Uterus (tissue), 3 donors: ENCODE measurements at regions not wholly inside any gene's neighbourhood (a gene's known extent, or its start where the extent isn't known, plus 50 kb on each side); places are given as distances from the start of the nearest gene placed in this dataset.
"Not testable (repeated sequence)": the region's sequence is repeated elsewhere in the genome, so short reads cannot be mapped to it uniquely, and the experiment has no call there.

Source experiments
- DNase-seq, 2 donors: peaks; one replicate each; pipeline ENCODE4 v3.0.0-alpha.2; 2019 to 2020
- H3K27ac ChIP-seq, 2 donors: fragments of 200-600 bp; sonication (generic); 1 replicate in 1 of 2; 2 replicates in 1 of 2; pipeline ENCODE4 v1.5.1; 2016 to 2018
- H3K27me3 ChIP-seq, 2 donors: fragments of 200-600 bp; sonication (generic); one replicate each; pipeline ENCODE4 v1.5.1; 2018 to 2019; ENCODE audit warnings: control low read depth in 1 of 2
- H3K36me3 ChIP-seq, 2 donors: fragments of 200-600 bp; sonication (generic); one replicate each; pipeline ENCODE4 v1.5.1; 2019; ENCODE audit warnings: control low read depth in 1 of 2
- H3K4me1 ChIP-seq, 2 donors: fragments of 200-600 bp; sonication (generic); one replicate each; pipeline ENCODE4 v1.5.1; 2018 to 2019; ENCODE audit warnings: control low read depth in 1 of 2
- H3K4me3 ChIP-seq, 2 donors: fragments of 200-600 bp; sonication (generic); 1 replicate in 1 of 2; 2 replicates in 1 of 2; pipeline ENCODE4 v1.5.1; 2018 to 2019; ENCODE audit warnings: mild to moderate bottlenecking in 1 of 2
- H3K9me3 ChIP-seq, 2 donors: fragments of 200-600 bp; sonication (generic); one replicate each; pipeline ENCODE4 v1.5.1; 2019; ENCODE audit warnings: control low read depth in 1 of 2
- CTCF ChIP-seq, 4 experiments: fragments of 200-600 bp in 2 of 4; fragments of 450-650 bp in 2 of 4; sonication (generic) in 2 of 4; IDR thresholded peaks; one replicate each; pipeline ENCODE4 v1.5.1; 2016 to 2019; ENCODE audit warnings: antibody characterized with exemption in 4 of 4, mild to moderate bottlenecking in 2 of 4, moderate library complexity in 1 of 4
- POLR2A ChIP-seq, 2 donors: fragments of 450-650 bp; IDR thresholded peaks; one replicate each; pipeline ENCODE4 v1.6.1; 2016; ENCODE audit warnings: antibody characterized with exemption in 2 of 2, mild to moderate bottlenecking in 1 of 2, moderate library complexity in 1 of 2
- intact Hi-C: fragments of 100-400 bp; cut with DNase I; formaldehyde crosslinking; loops from one replicate; pipeline ENCODE4 v1.15.1; 2023; ENCODE audit warnings: low total_unique reads
- donor health status: DM: yes; HTN: yes; CAD: no.

DNA sequence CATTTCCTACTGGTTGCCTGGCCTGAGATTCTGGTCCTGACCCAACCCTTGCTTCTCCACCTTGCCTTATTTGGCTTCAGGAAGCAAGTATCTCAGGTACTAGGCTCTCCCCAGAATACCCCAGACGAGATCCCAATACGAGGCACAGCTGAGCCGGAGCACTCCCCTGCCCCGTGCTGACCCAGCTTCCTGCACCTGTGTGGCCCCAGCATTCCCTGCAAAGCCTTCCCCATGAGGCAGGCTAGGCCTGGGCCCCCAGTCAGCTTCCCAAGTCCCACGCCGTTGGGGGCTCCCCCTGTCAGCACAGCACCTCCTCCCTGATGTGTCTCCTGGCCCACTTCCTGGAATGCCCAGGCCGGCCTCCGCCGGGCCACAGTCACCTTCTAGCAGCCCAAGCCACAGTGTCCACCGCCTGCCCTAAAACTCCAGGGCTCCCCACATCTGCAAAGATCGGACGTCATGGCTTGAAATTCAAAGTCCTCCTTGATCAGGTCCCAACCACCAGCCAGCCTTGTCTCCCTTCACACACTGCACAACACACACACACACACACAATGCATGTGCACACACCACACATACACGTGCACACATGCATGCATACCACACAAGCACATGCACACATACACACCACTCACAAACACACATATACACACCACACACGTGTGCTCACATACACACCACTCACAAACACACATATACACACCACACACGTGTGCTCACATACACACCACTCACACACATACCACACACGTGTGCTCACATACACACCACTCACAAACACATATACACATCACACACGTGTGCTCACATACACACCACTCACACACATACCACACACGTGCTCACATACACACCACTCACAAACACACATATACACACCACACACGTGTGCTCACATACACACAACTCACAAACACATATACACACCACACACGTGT is 78.9 kb upstream of the FOXK1 start:
- no peak overlapping the region for H3K27ac ChIP-seq
- no peaks in the 10 kb centered on the region for H3K4me1 ChIP-seq
- no peak overlapping the region for H3K4me3 ChIP-seq
- H3K27me3 ChIP-seq: no peaks in the 10 kb centered on the region
- no peaks in the 10 kb centered on the region for H3K9me3 ChIP-seq
- no peak for TF ChIP-seq POLR2A (IDR thresholded peaks at IDR 0.05)
- TF ChIP-seq CTCF (IDR thresholded peaks at IDR 0.05): no peak
- intact Hi-C loops: no loop called here
- no peaks in the 10 kb centered on the region for H3K36me3 ChIP-seq
- no peak for DNase-seq

- TF ChIP-seq POLR2A (IDR thresholded peaks at IDR 0.05) (no peak), CTCF (IDR thresholded peaks at IDR 0.05) (no peak)
- DNase-seq: no peak
- Histone ChIP-seq H3K27me3 (no peaks in the 10 kb centered on the region), H3K9me3 (no peaks in the 10 kb centered on the region), H3K4me3 (no peak overlapping the region), H3K27ac (no peak overlapping the region), H3K36me3 (no peaks in the 10 kb centered on the region), H3K4me1 (no peaks in the 10 kb centered on the region)
- intact Hi-C loops: no loop called here
Measured at GRCh38 chr7:4603843-4604231, 78.3 kb upstream of the FOXK1 start.

DNA sequence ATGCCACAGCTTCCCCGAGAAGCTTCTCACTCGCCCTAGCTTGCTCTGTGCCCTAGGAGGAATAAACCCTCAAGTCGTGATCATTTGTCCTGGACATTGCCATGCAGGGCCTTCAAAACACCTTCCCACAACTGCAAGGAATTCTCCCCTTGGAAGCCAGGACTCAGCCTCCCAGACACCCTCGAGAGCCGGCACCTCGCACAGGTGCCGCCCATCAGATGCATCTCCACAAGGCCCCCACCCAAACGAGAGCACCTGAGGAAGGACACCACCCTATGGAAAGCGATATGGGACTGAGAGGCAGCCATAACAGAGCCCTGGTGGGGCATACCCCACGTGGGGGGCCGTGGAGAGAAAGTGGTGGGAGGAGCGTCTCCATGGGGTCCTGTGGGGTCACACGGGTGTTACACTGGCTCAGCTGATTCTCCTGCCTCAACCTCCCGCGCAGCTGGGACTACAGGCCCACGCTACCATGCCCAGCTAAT is 77.6 kb upstream of the FOXK1 start:
- H3K27me3 ChIP-seq: no peaks in the 10 kb centered on the region
- intact Hi-C loops: no loop called here
- no peaks in the 10 kb centered on the region for H3K9me3 ChIP-seq
- no peaks in the 10 kb centered on the region for H3K36me3 ChIP-seq
- DNase-seq: no peak
- no peaks in the 10 kb centered on the region for H3K4me1 ChIP-seq
- TF ChIP-seq POLR2A (IDR thresholded peaks at IDR 0.05) (no peak), CTCF (IDR thresholded peaks at IDR 0.05) (no peak)
- H3K4me3 ChIP-seq: no peak overlapping the region
- H3K27ac ChIP-seq: no peak overlapping the region

- DNase-seq: no peak
- no peak overlapping the region for H3K4me3 ChIP-seq
- no peaks in the 10 kb centered on the region for H3K27me3 ChIP-seq
- H3K9me3 ChIP-seq: no peaks in the 10 kb centered on the region
- H3K27ac ChIP-seq: no peak overlapping the region
- no peaks in the 10 kb centered on the region for H3K36me3 ChIP-seq
- no peak for TF ChIP-seq CTCF (IDR thresholded peaks at IDR 0.05)
- no peak for TF ChIP-seq POLR2A (IDR thresholded peaks at IDR 0.05)
- intact Hi-C loops: no loop called here
- H3K4me1 ChIP-seq: no peaks in the 10 kb centered on the region
Measured at GRCh38 chr7:4606797-4607196, 75.3 kb upstream of the FOXK1 start.

DNA sequence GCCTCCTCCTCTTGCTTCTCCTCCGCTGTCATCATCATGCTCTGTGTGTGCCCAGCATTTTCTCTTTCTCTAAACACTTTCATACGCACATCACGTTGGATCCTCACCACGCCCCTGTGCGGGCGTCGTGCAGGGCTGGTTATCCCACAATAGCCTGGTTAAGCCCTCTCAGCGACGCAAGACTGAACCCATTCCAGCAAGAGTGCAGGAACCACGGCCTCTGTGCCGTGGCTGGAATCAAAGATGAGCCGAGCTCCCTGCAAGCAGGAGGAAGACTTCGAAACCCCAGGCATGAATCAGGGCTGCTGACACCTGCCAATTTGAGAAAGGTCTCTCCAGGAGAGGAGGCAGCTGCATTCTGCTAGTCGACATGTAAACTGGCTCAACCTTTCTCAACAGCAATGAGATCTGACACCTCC is 74.8 kb upstream of the FOXK1 start:
- DNase-seq: peak in 1 of 2 donors; percentile 27
- Histone ChIP-seq H3K4me1 (no peaks in the 10 kb centered on the region), H3K27me3 (no peaks in the 10 kb centered on the region), H3K27ac (no peak overlapping the region), H3K4me3 (no peak overlapping the region), H3K36me3 (no peaks in the 10 kb centered on the region), H3K9me3 (no peaks in the 10 kb centered on the region)
- intact Hi-C loops: no loop called here
- TF ChIP-seq CTCF (IDR thresholded peaks at IDR 0.05): no peak

GRCh38 chr7:4609576-4609975 is 72.5 kb upstream of the FOXK1 start:
- H3K9me3 ChIP-seq, H3K27ac ChIP-seq, H3K27me3 ChIP-seq, H3K4me1 ChIP-seq, H3K4me3 ChIP-seq, H3K36me3 ChIP-seq, DNase-seq, intact Hi-C loops: not testable (repeated sequence)
